GM23338 (cell line): ENCODE measurements at regions not wholly inside any gene's neighbourhood (a gene's known extent, or its start where the extent isn't known, plus 50 kb on each side); places are given as distances from the start of the nearest gene placed in this dataset.

ENCODE experiments used
- ATAC-seq: fragments of 200-7000 bp; cut with Tn5 transposase; 3 replicates; pipeline ENCODE4 v1.9.1; 2020
- DNase-seq: peaks from one replicate; pipeline ENCODE4 v3.0.0-alpha.2; 2015; ENCODE audit warnings: low spot score
- H2AFZ ChIP-seq: fragments of 200-600 bp; sonication (generic); 2 replicates; pipeline ENCODE4 v1.8.0; 2016; ENCODE audit warnings: antibody characterized with exemption, mild to moderate bottlenecking, moderate library complexity
- H3F3A ChIP-seq: fragments of 200-600 bp; sonication (generic); replicated peaks from 2 replicates; pipeline ENCODE4 v1.8.0; 2017; ENCODE audit warnings: antibody characterized with exemption, mixed run types, low read depth
- H3K27ac ChIP-seq: fragments of 200-600 bp; sonication (generic); 2 replicates; pipeline ENCODE4 v1.6.1; 2016; ENCODE audit warnings: low read depth
- H3K27me3 ChIP-seq: fragments of 200-600 bp; sonication (generic); 2 replicates; pipeline ENCODE4 v1.8.0; 2016; ENCODE audit warnings: mild to moderate bottlenecking, mixed run types, moderate library complexity; ENCODE audit not compliant: insufficient read depth
- H3K36me3 ChIP-seq: fragments of 200-600 bp; sonication (generic); 2 replicates; pipeline ENCODE4 v1.8.0; 2016; ENCODE audit warnings: mild to moderate bottlenecking; ENCODE audit not compliant: insufficient read depth
- H3K4me1 ChIP-seq: fragments of 200-600 bp; sonication (generic); 2 replicates; pipeline ENCODE4 v1.8.0; 2016; ENCODE audit warnings: mild to moderate bottlenecking, moderate library complexity; ENCODE audit not compliant: insufficient read depth
- H3K4me2 ChIP-seq: fragments of 200-600 bp; sonication (generic); 2 replicates; pipeline ENCODE4 v1.7.1; 2017; ENCODE audit warnings: mixed run types
- H3K4me3 ChIP-seq: fragments of 200-600 bp; sonication (generic); 2 replicates; pipeline ENCODE4 v1.6.1; 2016; ENCODE audit warnings: mixed run types
- H3K79me2 ChIP-seq: fragments of 200-600 bp; sonication (generic); replicated peaks from 2 replicates; pipeline ENCODE4 v1.8.0; 2017; ENCODE audit warnings: mild to moderate bottlenecking; ENCODE audit not compliant: insufficient read depth
- H3K9me2 ChIP-seq: fragments of 200-600 bp; sonication (generic); 2 replicates; pipeline ENCODE4 v1.8.0; 2017; ENCODE audit not compliant: insufficient read depth
- H4K20me1 ChIP-seq: fragments of 200-600 bp; sonication (generic); replicated peaks from 2 replicates; pipeline ENCODE4 v1.8.0; 2017; ENCODE audit warnings: mild to moderate bottlenecking; ENCODE audit not compliant: insufficient read depth
- H3K27ac Mint-ChIP-seq: 2 replicates; pipeline ENCODE4 v1.8.0; 2020; ENCODE audit warnings: inconsistent platforms, mild to moderate bottlenecking, moderate library complexity, mixed read lengths
- H3K27me3 Mint-ChIP-seq: 3 replicates; pipeline ENCODE4 v1.8.0; 2022; ENCODE audit warnings: low read depth, mild to moderate bottlenecking, moderate library complexity, mixed read lengths, inconsistent platforms; ENCODE audit not compliant: insufficient read depth, poor library complexity
- H3K36me3 Mint-ChIP-seq: 3 replicates; pipeline ENCODE4 v1.8.0; 2021; ENCODE audit warnings: low read depth, mild to moderate bottlenecking, inconsistent platforms, moderate library complexity, mixed read lengths
- H3K4me1 Mint-ChIP-seq: 3 replicates; pipeline ENCODE4 v1.8.0; 2020; ENCODE audit warnings: mild to moderate bottlenecking, inconsistent platforms, mixed read lengths
- H3K4me3 Mint-ChIP-seq: 3 replicates; pipeline ENCODE4 v1.8.0; 2021; ENCODE audit warnings: moderate library complexity, mild to moderate bottlenecking, inconsistent platforms, mixed read lengths
- H3K9me3 Mint-ChIP-seq: 3 replicates; pipeline ENCODE4 v1.8.0; 2020; ENCODE audit warnings: moderate library complexity, mild to moderate bottlenecking, inconsistent platforms, mixed read lengths
- CREB1 ChIP-seq: fragments of 250-450 bp; sonication (Bioruptor Pico); IDR thresholded peaks from 2 replicates; pipeline ENCODE4 v1.5.0; 2020; ENCODE audit warnings: low read depth, mild to moderate bottlenecking, moderate library complexity
- EZH2phosphoT487 ChIP-seq: fragments of 200-600 bp; sonication (generic); IDR thresholded peaks from one replicate; pipeline ENCODE4 v1.8.1; 2018; ENCODE audit warnings: antibody characterized with exemption; ENCODE audit not compliant: unreplicated experiment
- JUNB ChIP-seq: IDR thresholded peaks from one replicate; pipeline ENCODE4 v1.6.1; 2016; ENCODE audit warnings: antibody characterized with exemption; ENCODE audit not compliant: unreplicated experiment
- POLR2AphosphoS5 ChIP-seq: IDR thresholded peaks from 2 replicates; pipeline ENCODE4 v1.6.1; 2016; ENCODE audit warnings: antibody characterized with exemption, low read depth
- ZNF114 ChIP-seq: fragments of 250-450 bp; sonication (Bioruptor Pico); IDR thresholded peaks from 2 replicates; pipeline ENCODE4 v1.5.0; 2020; ENCODE audit warnings: mild to moderate bottlenecking, moderate library complexity
- TF ChIP-seq, protein P1 (sequence below): IDR thresholded peaks from 2 replicates; pipeline ENCODE4 v1.6.1; 2016; ENCODE audit warnings: antibody characterized with exemption
- TF ChIP-seq, protein P2 (sequence below): IDR thresholded peaks from one replicate; pipeline ENCODE4 v1.6.1; 2018; ENCODE audit warnings: antibody characterized with exemption; ENCODE audit not compliant: unreplicated experiment

DNA sequence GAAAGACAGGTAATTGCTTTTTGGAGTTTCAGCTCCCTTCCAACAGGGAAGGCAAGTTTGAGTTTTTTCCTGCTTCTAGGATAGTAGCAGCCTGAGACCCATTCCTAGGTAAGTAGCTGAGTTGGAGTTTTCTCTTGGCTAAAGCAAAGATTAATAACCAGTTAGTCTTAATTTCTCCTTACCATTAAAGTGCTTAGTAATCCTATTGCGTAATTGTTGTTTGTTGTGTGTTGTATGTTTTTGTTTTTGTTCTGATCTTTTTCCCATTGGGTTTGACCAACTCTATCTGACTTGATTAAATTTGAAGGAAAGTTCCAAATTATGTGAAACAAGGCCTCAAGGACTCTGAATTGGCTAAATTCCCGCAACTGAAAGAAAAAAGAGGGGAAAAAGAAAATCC lies 83.5 kb downstream of the TBX22 start:
- ATAC-seq (no peak), DNase-seq (no peak)
- Histone ChIP-seq H3F3A (no peaks in the 10 kb centered on the region), H3K27me3 (no peaks in the 10 kb centered on the region), H4K20me1 (no peaks in the 10 kb centered on the region), H3K9me2 (no peaks in the 10 kb centered on the region), H3K79me2 (no peaks in the 10 kb centered on the region), H3K27ac (no peak overlapping the region), H3K4me1 (no peaks in the 10 kb centered on the region), H3K4me2 (no peak overlapping the region), H3K36me3 (no peaks in the 10 kb centered on the region), H2AFZ (no peak overlapping the region), H3K4me3 (no peak overlapping the region)
- Mint-ChIP-seq H3K36me3 (no peaks in the 10 kb centered on the region), H3K4me1 (no peaks in the 10 kb centered on the region), H3K4me3 (no peak overlapping the region), H3K27ac (no peak overlapping the region), H3K9me3 (peaks cover 3% of the 10 kb centered on the region; the same call in 1 of the 3 replicates), H3K27me3 (no peaks in the 10 kb centered on the region)
- TF ChIP-seq POLR2AphosphoS5 (no peak), JUNB (no peak)
- TF ChIP-seq, protein P1, sequence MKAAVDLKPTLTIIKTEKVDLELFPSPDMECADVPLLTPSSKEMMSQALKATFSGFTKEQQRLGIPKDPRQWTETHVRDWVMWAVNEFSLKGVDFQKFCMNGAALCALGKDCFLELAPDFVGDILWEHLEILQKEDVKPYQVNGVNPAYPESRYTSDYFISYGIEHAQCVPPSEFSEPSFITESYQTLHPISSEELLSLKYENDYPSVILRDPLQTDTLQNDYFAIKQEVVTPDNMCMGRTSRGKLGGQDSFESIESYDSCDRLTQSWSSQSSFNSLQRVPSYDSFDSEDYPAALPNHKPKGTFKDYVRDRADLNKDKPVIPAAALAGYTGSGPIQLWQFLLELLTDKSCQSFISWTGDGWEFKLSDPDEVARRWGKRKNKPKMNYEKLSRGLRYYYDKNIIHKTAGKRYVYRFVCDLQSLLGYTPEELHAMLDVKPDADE: no peak

DNA sequence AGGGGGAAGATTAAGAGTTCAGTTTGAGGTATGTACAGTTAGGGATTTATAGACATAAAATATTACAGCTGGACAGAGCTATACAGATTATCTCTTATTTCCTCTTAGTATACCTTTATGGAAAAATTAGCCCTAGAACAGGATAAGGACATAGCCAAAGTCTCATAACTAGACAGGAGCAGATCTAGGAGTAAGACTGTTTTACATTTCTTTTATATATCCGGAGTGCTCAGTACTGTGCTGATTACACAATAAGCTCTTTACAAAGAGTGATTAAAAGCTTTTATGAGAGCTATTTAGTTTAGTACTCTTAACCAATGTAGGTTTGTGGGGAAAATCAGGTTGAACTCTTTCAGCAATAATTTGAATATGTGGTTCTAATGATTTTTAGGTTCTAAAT lies 105.8 kb downstream of the TBX22 start:
- no peak for DNase-seq
- Histone ChIP-seq H3F3A (no peaks in the 10 kb centered on the region), H4K20me1 (no peaks in the 10 kb centered on the region), H3K4me2 (no peak overlapping the region), H3K4me1 (no peaks in the 10 kb centered on the region), H3K36me3 (no peaks in the 10 kb centered on the region), H3K79me2 (no peaks in the 10 kb centered on the region), H3K4me3 (no peak overlapping the region), H3K27me3 (no peaks in the 10 kb centered on the region), H2AFZ (no peak overlapping the region), H3K9me2 (no peaks in the 10 kb centered on the region), H3K27ac (no peak overlapping the region)
- peaks cover 5% of the 10 kb centered on the region; the same call in 2 of the 3 replicates for H3K9me3 Mint-ChIP-seq
- peaks cover 2% of the 10 kb centered on the region; the same call in 2 of the 3 replicates for H3K36me3 Mint-ChIP-seq
- no peaks in the 10 kb centered on the region for H3K4me1 Mint-ChIP-seq
- no peak for ATAC-seq
- H3K27me3 Mint-ChIP-seq: no peaks in the 10 kb centered on the region
- TF ChIP-seq EZH2phosphoT487: no peak
- H3K27ac Mint-ChIP-seq: no peak overlapping the region
- H3K4me3 Mint-ChIP-seq: no peak overlapping the region

DNA sequence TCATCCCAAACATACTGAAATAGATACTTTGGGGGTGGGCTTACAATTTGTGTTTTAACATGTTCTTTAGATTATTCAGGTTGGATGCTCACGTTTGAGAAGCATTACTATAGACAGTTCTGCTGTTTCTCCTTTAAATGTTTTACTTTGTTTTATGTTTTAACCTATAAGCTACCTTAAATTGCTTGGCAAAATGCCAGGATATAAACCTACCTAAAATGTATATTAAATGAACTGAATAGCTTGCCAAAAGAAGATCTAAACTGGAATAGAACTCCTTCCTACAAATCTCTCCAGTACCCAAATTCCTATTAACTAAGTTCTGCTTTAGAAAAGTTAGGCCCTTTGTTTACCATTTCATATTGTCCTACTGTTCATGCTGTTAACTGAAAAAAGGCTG lies 124.4 kb downstream of the TBX22 start:
- H3K27me3 ChIP-seq: no peaks in the 10 kb centered on the region
- Mint-ChIP-seq H3K4me3 (no peak overlapping the region), H3K4me1 (peaks cover 20% of the 10 kb centered on the region; the same call in 2 of the 3 replicates), H3K36me3 (no peaks in the 10 kb centered on the region), H3K27me3 (no peaks in the 10 kb centered on the region), H3K9me3 (peaks cover 4% of the 10 kb centered on the region), H3K27ac (no peak overlapping the region)
- H3K4me3 ChIP-seq: no peak overlapping the region
- H3K4me1 ChIP-seq: no peaks in the 10 kb centered on the region
- no peaks in the 10 kb centered on the region for H3K79me2 ChIP-seq
- H3K9me2 ChIP-seq: no peaks in the 10 kb centered on the region
- no peak for TF ChIP-seq ZNF114 (CRISPR knock-in tag)
- TF ChIP-seq, protein P2, sequence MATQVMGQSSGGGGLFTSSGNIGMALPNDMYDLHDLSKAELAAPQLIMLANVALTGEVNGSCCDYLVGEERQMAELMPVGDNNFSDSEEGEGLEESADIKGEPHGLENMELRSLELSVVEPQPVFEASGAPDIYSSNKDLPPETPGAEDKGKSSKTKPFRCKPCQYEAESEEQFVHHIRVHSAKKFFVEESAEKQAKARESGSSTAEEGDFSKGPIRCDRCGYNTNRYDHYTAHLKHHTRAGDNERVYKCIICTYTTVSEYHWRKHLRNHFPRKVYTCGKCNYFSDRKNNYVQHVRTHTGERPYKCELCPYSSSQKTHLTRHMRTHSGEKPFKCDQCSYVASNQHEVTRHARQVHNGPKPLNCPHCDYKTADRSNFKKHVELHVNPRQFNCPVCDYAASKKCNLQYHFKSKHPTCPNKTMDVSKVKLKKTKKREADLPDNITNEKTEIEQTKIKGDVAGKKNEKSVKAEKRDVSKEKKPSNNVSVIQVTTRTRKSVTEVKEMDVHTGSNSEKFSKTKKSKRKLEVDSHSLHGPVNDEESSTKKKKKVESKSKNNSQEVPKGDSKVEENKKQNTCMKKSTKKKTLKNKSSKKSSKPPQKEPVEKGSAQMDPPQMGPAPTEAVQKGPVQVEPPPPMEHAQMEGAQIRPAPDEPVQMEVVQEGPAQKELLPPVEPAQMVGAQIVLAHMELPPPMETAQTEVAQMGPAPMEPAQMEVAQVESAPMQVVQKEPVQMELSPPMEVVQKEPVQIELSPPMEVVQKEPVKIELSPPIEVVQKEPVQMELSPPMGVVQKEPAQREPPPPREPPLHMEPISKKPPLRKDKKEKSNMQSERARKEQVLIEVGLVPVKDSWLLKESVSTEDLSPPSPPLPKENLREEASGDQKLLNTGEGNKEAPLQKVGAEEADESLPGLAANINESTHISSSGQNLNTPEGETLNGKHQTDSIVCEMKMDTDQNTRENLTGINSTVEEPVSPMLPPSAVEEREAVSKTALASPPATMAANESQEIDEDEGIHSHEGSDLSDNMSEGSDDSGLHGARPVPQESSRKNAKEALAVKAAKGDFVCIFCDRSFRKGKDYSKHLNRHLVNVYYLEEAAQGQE: no peak
- TF ChIP-seq POLR2AphosphoS5: no peak
- no peak for TF ChIP-seq CREB1
- H3K27ac ChIP-seq: no peak overlapping the region
- H2AFZ ChIP-seq: no peak overlapping the region
- H3K4me2 ChIP-seq: no peak overlapping the region
- no peaks in the 10 kb centered on the region for H3F3A ChIP-seq
- DNase-seq (no peak), ATAC-seq (no peak)
- H4K20me1 ChIP-seq: no peaks in the 10 kb centered on the region
- H3K36me3 ChIP-seq: no peaks in the 10 kb centered on the region
